Osteocyte (in vitro differentiated cells): ENCODE measurements at regions not wholly inside any gene's neighbourhood (a gene's known extent, or its start where the extent isn't known, plus 50 kb on each side); places are given as distances from the start of the nearest gene placed in this dataset.

Experiments used
- DNase-seq: peaks from one replicate; pipeline ENCODE4 v3.0.0; 2021; ENCODE audit warnings: mixed read lengths; ENCODE audit not compliant: unreplicated experiment; ENCODE audit errors: extremely low spot score
- H3K27ac Mint-ChIP-seq: one replicate; pipeline ENCODE4 v1.8.0; 2021; ENCODE audit warnings: mild to moderate bottlenecking, mixed read lengths; ENCODE audit not compliant: unreplicated experiment
- H3K27me3 Mint-ChIP-seq: one replicate; pipeline ENCODE4 v1.8.0; 2021; ENCODE audit warnings: mixed read lengths; ENCODE audit not compliant: unreplicated experiment
- H3K36me3 Mint-ChIP-seq: one replicate; pipeline ENCODE4 v1.8.0; 2021; ENCODE audit warnings: mixed read lengths; ENCODE audit not compliant: unreplicated experiment
- H3K4me1 Mint-ChIP-seq: one replicate; pipeline ENCODE4 v1.8.0; 2021; ENCODE audit warnings: mixed read lengths; ENCODE audit not compliant: unreplicated experiment
- H3K4me3 Mint-ChIP-seq: one replicate; pipeline ENCODE4 v1.8.0; 2021; ENCODE audit warnings: mild to moderate bottlenecking, moderate library complexity, mixed read lengths; ENCODE audit not compliant: unreplicated experiment
- H3K9me3 Mint-ChIP-seq: one replicate; pipeline ENCODE4 v1.8.0; 2021; ENCODE audit warnings: mixed read lengths; ENCODE audit not compliant: unreplicated experiment
- CTCF ChIP-seq: fragments of 200-600 bp; sonication (generic); IDR thresholded peaks from 2 replicates; pipeline ENCODE4 v1.5.0; 2021; ENCODE audit warnings: antibody characterized with exemption, mild to moderate bottlenecking, moderate library complexity

GRCh38 chr7:112970771-112971170 lies 115.9 kb downstream of the GPR85 start:
- Mint-ChIP-seq H3K4me1 (no peaks in the 10 kb centered on the region), H3K36me3 (no peaks in the 10 kb centered on the region), H3K27me3 (peaks cover 33% of the 10 kb centered on the region), H3K27ac (no peak overlapping the region), H3K9me3 (no peaks in the 10 kb centered on the region), H3K4me3 (no peak overlapping the region)
- no peak for DNase-seq
- TF ChIP-seq CTCF: no peak

- DNase-seq: no peak
- no peak overlapping the region for H3K27ac Mint-ChIP-seq
- peaks cover 34% of the 10 kb centered on the region for H3K27me3 Mint-ChIP-seq
- H3K9me3 Mint-ChIP-seq: no peaks in the 10 kb centered on the region
- H3K4me3 Mint-ChIP-seq: no peak overlapping the region
- TF ChIP-seq CTCF: no peak
- no peaks in the 10 kb centered on the region for H3K4me1 Mint-ChIP-seq
- no peaks in the 10 kb centered on the region for H3K36me3 Mint-ChIP-seq
Observed at GRCh38 chr7:112969946-112970345, 116.7 kb downstream of the GPR85 start.

GRCh38 chr7:112965506-112965905 lies 121.1 kb downstream of the GPR85 start:
- Mint-ChIP-seq H3K4me1 (no peaks in the 10 kb centered on the region), H3K4me3 (no peak overlapping the region), H3K27ac (no peak overlapping the region), H3K9me3 (no peaks in the 10 kb centered on the region), H3K27me3 (peaks cover 44% of the 10 kb centered on the region), H3K36me3 (no peaks in the 10 kb centered on the region)
- no peak for DNase-seq
- no peak for TF ChIP-seq CTCF

- no peak for TF ChIP-seq CTCF
- Mint-ChIP-seq H3K36me3 (no peaks in the 10 kb centered on the region), H3K27ac (no peak overlapping the region), H3K9me3 (no peaks in the 10 kb centered on the region), H3K27me3 (peaks cover 44% of the 10 kb centered on the region), H3K4me1 (no peaks in the 10 kb centered on the region), H3K4me3 (no peak overlapping the region)
- no peak for DNase-seq
Observed at GRCh38 chr7:112963634-112964033, 123.0 kb downstream of the GPR85 start.

- Mint-ChIP-seq H3K9me3 (no peaks in the 10 kb centered on the region), H3K4me1 (no peaks in the 10 kb centered on the region), H3K36me3 (no peaks in the 10 kb centered on the region), H3K27me3 (peaks cover 50% of the 10 kb centered on the region), H3K27ac (no peak overlapping the region), H3K4me3 (no peak overlapping the region)
- no peak for TF ChIP-seq CTCF
- DNase-seq: no peak
Observed at GRCh38 chr7:112962815-112963214, 123.8 kb downstream of the GPR85 start.
